ENCODE measurements at regions not wholly inside any gene's neighbourhood (a gene's known extent, or its start where the extent isn't known, plus 50 kb on each side); places are given as distances from the start of the nearest gene placed in this dataset.

DNA sequence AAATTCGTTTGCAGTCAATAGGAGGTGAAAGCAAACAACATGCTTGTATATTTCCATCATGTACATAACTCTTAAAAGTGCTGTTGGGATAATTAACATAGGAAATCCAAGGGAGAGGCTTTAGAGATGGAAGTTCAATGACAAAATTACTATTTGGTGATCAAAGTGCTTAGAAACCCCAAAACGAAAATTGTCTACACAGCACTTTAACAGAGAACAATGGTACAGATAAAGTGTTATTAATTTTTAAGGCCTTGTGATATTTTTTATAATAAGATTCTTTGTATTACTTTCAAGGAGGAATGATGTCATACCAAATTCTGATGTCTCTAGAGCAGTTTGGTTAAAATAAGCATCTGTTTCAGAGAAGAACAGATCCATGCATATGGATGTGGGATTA is 406.3 kb downstream of the EPHA7 start:
- Histone ChIP-seq H4K20me1 (ENCODE audit: low read length) (no peaks in the 10 kb centered on the region), H3K4me2 (ENCODE audit: low read length) (no peak overlapping the region), H3K4me1 (ENCODE audit: insufficient read depth, low read length) (no peaks in the 10 kb centered on the region), H3K79me2 (ENCODE audit: low read length) (no peaks in the 10 kb centered on the region), H3F3A (ENCODE audit: low read length, unreplicated experiment) (no peaks in the 10 kb centered on the region), H3K9ac (ENCODE audit: low read length) (no peak overlapping the region), H3K9me3 (ENCODE audit: low read length) (no peaks in the 10 kb centered on the region), H3K27me3 (ENCODE audit: low read length) (no peaks in the 10 kb centered on the region), H2AFZ (ENCODE audit: low read length) (no peak overlapping the region), H3K36me3 (ENCODE audit: low read depth, low read length) (no peaks in the 10 kb centered on the region), H3K4me3 (ENCODE audit: low read length) (no peak overlapping the region), H3K27ac (ENCODE audit: low read length) (no peak overlapping the region), H3K9me2 (replicated peaks; ENCODE audit: low read length) (no peaks in the 10 kb centered on the region)
- intact Hi-C loops (cut with micrococcal nuclease), result no loop called here
- POLR2A ChIA-PET (ENCODE audit: unreplicated experiment), result interaction anchor here (0.6 kb wide), 1 partner anchor 250 kb away, joined by 4 read pairs; no protein-coding TSS in a partner anchor
- TF ChIP-seq EZH2 (IDR thresholded peaks at IDR 0.05; ENCODE audit: low read length, unreplicated experiment) (no peak), EZH2phosphoT487 (IDR thresholded peaks at IDR 0.05; ENCODE audit: borderline replicate concordance, low read length) (no peak)
- TF ChIP-seq, protein P1, sequence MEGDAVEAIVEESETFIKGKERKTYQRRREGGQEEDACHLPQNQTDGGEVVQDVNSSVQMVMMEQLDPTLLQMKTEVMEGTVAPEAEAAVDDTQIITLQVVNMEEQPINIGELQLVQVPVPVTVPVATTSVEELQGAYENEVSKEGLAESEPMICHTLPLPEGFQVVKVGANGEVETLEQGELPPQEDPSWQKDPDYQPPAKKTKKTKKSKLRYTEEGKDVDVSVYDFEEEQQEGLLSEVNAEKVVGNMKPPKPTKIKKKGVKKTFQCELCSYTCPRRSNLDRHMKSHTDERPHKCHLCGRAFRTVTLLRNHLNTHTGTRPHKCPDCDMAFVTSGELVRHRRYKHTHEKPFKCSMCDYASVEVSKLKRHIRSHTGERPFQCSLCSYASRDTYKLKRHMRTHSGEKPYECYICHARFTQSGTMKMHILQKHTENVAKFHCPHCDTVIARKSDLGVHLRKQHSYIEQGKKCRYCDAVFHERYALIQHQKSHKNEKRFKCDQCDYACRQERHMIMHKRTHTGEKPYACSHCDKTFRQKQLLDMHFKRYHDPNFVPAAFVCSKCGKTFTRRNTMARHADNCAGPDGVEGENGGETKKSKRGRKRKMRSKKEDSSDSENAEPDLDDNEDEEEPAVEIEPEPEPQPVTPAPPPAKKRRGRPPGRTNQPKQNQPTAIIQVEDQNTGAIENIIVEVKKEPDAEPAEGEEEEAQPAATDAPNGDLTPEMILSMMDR (conservative IDR thresholded peaks at IDR 0.05; ENCODE audit: low read depth, low read length), result no peak
- CTCF ChIA-PET, result no interaction called here
- no TSS peak for BruUV-seq (replicated peaks)
- ATAC-seq (no peak), DNase-seq (no peak)

DNA sequence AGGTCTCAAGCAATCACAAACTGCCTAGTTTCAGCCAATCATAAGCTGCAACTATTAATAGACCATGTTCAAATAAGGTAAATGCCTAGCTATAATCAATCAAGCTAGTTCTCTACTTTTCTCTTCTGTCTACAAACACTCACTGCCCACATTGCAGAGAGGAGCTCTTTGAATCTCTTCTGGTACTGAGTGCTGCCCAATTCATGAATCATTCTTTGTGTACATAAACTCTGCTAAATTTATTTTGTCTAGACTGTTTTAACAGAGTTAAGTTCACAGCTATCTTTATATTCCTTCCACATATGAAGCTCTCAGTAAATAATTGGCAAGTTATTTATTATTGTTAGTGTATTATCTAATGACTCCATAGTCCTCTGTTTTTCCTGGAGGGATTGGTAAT is 411.0 kb downstream of the EPHA7 start:
- Histone ChIP-seq H3K9me3 (ENCODE audit: low read length) (no peaks in the 10 kb centered on the region), H3K36me3 (ENCODE audit: low read depth, low read length) (no peaks in the 10 kb centered on the region), H3K4me3 (ENCODE audit: low read length) (no peak overlapping the region), H4K20me1 (ENCODE audit: low read length) (no peaks in the 10 kb centered on the region), H3K9me2 (replicated peaks; ENCODE audit: low read length) (no peaks in the 10 kb centered on the region), H3K4me1 (ENCODE audit: insufficient read depth, low read length) (no peaks in the 10 kb centered on the region), H3K9ac (ENCODE audit: low read length) (no peak overlapping the region), H3K27ac (ENCODE audit: low read length) (no peak overlapping the region), H3K27me3 (ENCODE audit: low read length) (no peaks in the 10 kb centered on the region), H2AFZ (ENCODE audit: low read length) (no peak overlapping the region), H3K79me2 (ENCODE audit: low read length) (no peaks in the 10 kb centered on the region), H3F3A (ENCODE audit: low read length, unreplicated experiment) (no peaks in the 10 kb centered on the region), H3K4me2 (ENCODE audit: low read length) (no peak overlapping the region)
- CTCF ChIA-PET, result no interaction called here
- POLR2A ChIA-PET (ENCODE audit: unreplicated experiment), result no interaction called here
- no peak for ATAC-seq
- intact Hi-C loops (cut with micrococcal nuclease), result no loop called here
- no peak for TF ChIP-seq EZH2phosphoT487 (IDR thresholded peaks at IDR 0.05; ENCODE audit: borderline replicate concordance, low read length)
- TF ChIP-seq EZH2 (IDR thresholded peaks at IDR 0.05; ENCODE audit: low read length, unreplicated experiment), result no peak
- TF ChIP-seq, protein P1 (conservative IDR thresholded peaks at IDR 0.05; ENCODE audit: low read depth, low read length), result no peak
- BruUV-seq (replicated peaks), result no TSS peak
- no peak for DNase-seq

DNA sequence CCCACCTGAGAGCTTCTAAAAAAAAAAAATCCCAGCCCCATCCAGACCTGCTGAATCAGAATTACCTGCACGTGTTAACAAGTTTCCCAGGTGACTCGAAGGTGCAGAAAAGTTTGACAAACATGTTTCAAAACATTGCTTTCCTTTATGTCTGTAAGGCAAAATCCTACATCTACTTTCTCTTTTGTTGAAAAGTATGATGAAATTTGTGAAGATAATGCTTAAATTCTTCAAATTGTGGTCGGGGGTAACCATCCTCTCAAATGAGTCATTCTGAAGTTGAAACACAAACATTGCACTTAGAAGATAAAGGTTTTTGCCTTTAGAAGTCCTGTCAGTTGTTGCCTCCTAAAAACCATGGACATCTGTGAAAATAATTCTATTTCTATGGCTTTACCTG is 429.7 kb downstream of the EPHA7 start:
- no peaks in the 10 kb centered on the region for H3K9me2 ChIP-seq (replicated peaks; ENCODE audit: low read length)
- H3K9ac ChIP-seq (ENCODE audit: low read length), result no peak overlapping the region
- H3K27me3 ChIP-seq (ENCODE audit: low read length), result no peaks in the 10 kb centered on the region
- CTCF ChIA-PET, result no interaction called here
- no peak for ATAC-seq
- intact Hi-C loops (cut with micrococcal nuclease), result no loop called here
- no peak for DNase-seq
- no peaks in the 10 kb centered on the region for H3K4me1 ChIP-seq (ENCODE audit: insufficient read depth, low read length)
- H4K20me1 ChIP-seq (ENCODE audit: low read length), result no peaks in the 10 kb centered on the region
- no peak overlapping the region for H3K4me2 ChIP-seq (ENCODE audit: low read length)
- POLR2A ChIA-PET (ENCODE audit: unreplicated experiment), result no interaction called here
- no TSS peak for BruUV-seq (replicated peaks)
- no peak overlapping the region for H3K27ac ChIP-seq (ENCODE audit: low read length)
- H2AFZ ChIP-seq (ENCODE audit: low read length), result no peak overlapping the region
- no peaks in the 10 kb centered on the region for H3K36me3 ChIP-seq (ENCODE audit: low read depth, low read length)
- no peaks in the 10 kb centered on the region for H3F3A ChIP-seq (ENCODE audit: low read length, unreplicated experiment)
- TF ChIP-seq EZH2 (IDR thresholded peaks at IDR 0.05; ENCODE audit: low read length, unreplicated experiment) (no peak), EZH2phosphoT487 (IDR thresholded peaks at IDR 0.05; ENCODE audit: borderline replicate concordance, low read length) (no peak)
- TF ChIP-seq, protein P1 (conservative IDR thresholded peaks at IDR 0.05; ENCODE audit: low read depth, low read length), result no peak
- no peaks in the 10 kb centered on the region for H3K79me2 ChIP-seq (ENCODE audit: low read length)
- no peak overlapping the region for H3K4me3 ChIP-seq (ENCODE audit: low read length)
- no peaks in the 10 kb centered on the region for H3K9me3 ChIP-seq (ENCODE audit: low read length)

Data from PC-3 (cell line).